ENCODE measurements at regions not wholly inside any gene's neighbourhood (a gene's known extent, or its start where the extent isn't known, plus 50 kb on each side); places are given as distances from the start of the nearest gene placed in this dataset.

DNA sequence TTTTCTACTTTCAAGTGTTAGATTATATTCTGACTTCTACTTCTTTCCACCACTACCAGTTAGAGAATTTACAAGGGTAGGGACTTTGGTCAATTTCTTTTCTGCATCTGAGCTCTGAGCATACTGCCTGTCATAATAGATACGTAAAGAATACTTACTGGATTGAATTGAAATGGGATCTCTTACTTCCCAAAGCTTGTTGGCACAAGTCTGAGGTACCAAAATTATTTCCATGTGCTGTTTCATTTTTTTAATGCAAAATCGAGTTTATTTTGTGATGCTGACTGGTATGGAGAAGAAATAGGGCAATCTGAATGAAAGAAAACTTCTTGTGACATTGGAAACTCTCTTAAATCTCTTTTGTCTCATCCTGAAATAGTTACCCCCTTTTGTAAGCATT lies 428.9 kb downstream of the SPATA31D1 start:
- H3K9me3 ChIP-seq (ENCODE audit: low read length) = no peaks in the 10 kb centered on the region
- H3K36me3 ChIP-seq (ENCODE audit: insufficient read depth, low read length) = no peaks in the 10 kb centered on the region
- H3F3A ChIP-seq (ENCODE audit: insufficient read depth, low read length, poor library complexity, severe bottlenecking) = no peaks in the 10 kb centered on the region
- H3K9ac ChIP-seq (ENCODE audit: low read length) = no peak overlapping the region
- H3K4me3 ChIP-seq (ENCODE audit: low read length) = no peak overlapping the region
- TF ChIP-seq, protein P1, sequence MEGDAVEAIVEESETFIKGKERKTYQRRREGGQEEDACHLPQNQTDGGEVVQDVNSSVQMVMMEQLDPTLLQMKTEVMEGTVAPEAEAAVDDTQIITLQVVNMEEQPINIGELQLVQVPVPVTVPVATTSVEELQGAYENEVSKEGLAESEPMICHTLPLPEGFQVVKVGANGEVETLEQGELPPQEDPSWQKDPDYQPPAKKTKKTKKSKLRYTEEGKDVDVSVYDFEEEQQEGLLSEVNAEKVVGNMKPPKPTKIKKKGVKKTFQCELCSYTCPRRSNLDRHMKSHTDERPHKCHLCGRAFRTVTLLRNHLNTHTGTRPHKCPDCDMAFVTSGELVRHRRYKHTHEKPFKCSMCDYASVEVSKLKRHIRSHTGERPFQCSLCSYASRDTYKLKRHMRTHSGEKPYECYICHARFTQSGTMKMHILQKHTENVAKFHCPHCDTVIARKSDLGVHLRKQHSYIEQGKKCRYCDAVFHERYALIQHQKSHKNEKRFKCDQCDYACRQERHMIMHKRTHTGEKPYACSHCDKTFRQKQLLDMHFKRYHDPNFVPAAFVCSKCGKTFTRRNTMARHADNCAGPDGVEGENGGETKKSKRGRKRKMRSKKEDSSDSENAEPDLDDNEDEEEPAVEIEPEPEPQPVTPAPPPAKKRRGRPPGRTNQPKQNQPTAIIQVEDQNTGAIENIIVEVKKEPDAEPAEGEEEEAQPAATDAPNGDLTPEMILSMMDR (IDR thresholded peaks at IDR 0.05; ENCODE audit: poor library complexity, severe bottlenecking) = no peak
- TF ChIP-seq EP300 (conservative IDR thresholded peaks at IDR 0.05; ENCODE audit: poor library complexity, severe bottlenecking) = no peak
- no peaks in the 10 kb centered on the region for H3K27me3 ChIP-seq (ENCODE audit: insufficient read depth, low read depth, low read length)
- no peak overlapping the region for H3K27ac ChIP-seq (ENCODE audit: low read length)
- no peak overlapping the region for H3K4me2 ChIP-seq (ENCODE audit: low read length)
- no peaks in the 10 kb centered on the region for H3K79me2 ChIP-seq (replicated peaks; ENCODE audit: insufficient read depth, low read length)
- no peaks in the 10 kb centered on the region for H4K20me1 ChIP-seq (ENCODE audit: insufficient read depth)
- H2AFZ ChIP-seq (ENCODE audit: low read depth, low read length) = no peak overlapping the region
- H3K9me2 ChIP-seq (ENCODE audit: insufficient read depth, low read length) = no peaks in the 10 kb centered on the region

- Histone ChIP-seq H3K4me2 (ENCODE audit: low read length) (no peak overlapping the region), H3F3A (ENCODE audit: insufficient read depth, low read length, poor library complexity, severe bottlenecking) (no peaks in the 10 kb centered on the region), H3K27me3 (ENCODE audit: insufficient read depth, low read depth, low read length) (no peaks in the 10 kb centered on the region), H3K79me2 (replicated peaks; ENCODE audit: insufficient read depth, low read length) (no peaks in the 10 kb centered on the region), H3K9me3 (ENCODE audit: low read length) (no peaks in the 10 kb centered on the region), H3K9me2 (ENCODE audit: insufficient read depth, low read length) (no peaks in the 10 kb centered on the region), H4K20me1 (ENCODE audit: insufficient read depth) (no peaks in the 10 kb centered on the region), H3K27ac (ENCODE audit: low read length) (no peak overlapping the region), H3K4me3 (ENCODE audit: low read length) (no peak overlapping the region), H3K9ac (ENCODE audit: low read length) (no peak overlapping the region), H3K36me3 (ENCODE audit: insufficient read depth, low read length) (no peaks in the 10 kb centered on the region), H2AFZ (ENCODE audit: low read depth, low read length) (no peak overlapping the region)
- TF ChIP-seq MXI1 (conservative IDR thresholded peaks at IDR 0.05; ENCODE audit: poor library complexity, severe bottlenecking) = no peak
- no peak for TF ChIP-seq RAD21 (conservative IDR thresholded peaks at IDR 0.05)
- no peak for TF ChIP-seq EZH2 (IDR thresholded peaks at IDR 0.05; ENCODE audit: borderline replicate concordance, insufficient read depth, low read length, poor library complexity, severe bottlenecking)
- no peak for TF ChIP-seq EP300 (conservative IDR thresholded peaks at IDR 0.05; ENCODE audit: poor library complexity, severe bottlenecking)
- TF ChIP-seq SMC3 (conservative IDR thresholded peaks at IDR 0.05; ENCODE audit: poor library complexity) = no peak
- no peak for TF ChIP-seq POLR2AphosphoS5 (IDR thresholded peaks at IDR 0.05)
- TF ChIP-seq, protein P1 (IDR thresholded peaks at IDR 0.05; ENCODE audit: poor library complexity, severe bottlenecking) = no peak
- TF ChIP-seq TAF1 (IDR thresholded peaks at IDR 0.05; ENCODE audit: low read depth) = no peak
- no peak for TF ChIP-seq REST (IDR thresholded peaks at IDR 0.05; ENCODE audit: borderline replicate concordance)
Measured at GRCh38 chr9:82418334-82418733, 429.8 kb downstream of the SPATA31D1 start.
